GM19025 (cell line): ENCODE measurements at regions not wholly inside any gene's neighbourhood (a gene's known extent, or its start where the extent isn't known, plus 50 kb on each side); places are given as distances from the start of the nearest gene placed in this dataset.
"Not testable (repeated sequence)": the region's sequence is repeated elsewhere in the genome, so short reads cannot be mapped to it uniquely, and the experiment has no call there.

ENCODE experiments used
- ATAC-seq: cut with Tn5 transposase; IDR thresholded peaks from one replicate; pipeline ENCODE4 v1.9.1; 2021; ENCODE audit warnings: mild to moderate bottlenecking, low read depth, moderate library complexity; ENCODE audit not compliant: unreplicated experiment

DNA sequence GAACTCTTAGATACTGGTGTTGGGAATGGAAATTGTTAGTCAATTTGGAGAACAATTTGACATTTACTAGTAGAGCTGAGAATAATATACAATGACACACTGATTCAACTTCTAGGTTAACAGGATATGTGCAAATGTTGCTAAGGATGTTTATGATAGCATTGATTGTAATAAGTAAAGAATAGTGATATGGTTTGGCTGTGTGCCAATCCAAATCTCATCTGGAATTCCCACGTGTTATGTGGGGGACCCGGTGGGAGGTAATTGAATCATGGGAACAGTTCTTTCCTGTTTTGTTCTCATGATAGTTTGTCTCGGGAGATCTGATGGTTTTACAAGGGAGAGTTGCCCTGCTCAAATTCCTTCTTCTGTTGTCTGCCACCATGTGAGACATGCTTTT, 302.4 kb upstream of the TMPRSS15 start:
- ATAC-seq, result no peak

GRCh38 chr21:18711662-18712061, 308.1 kb upstream of the TMPRSS15 start:
- no peak for ATAC-seq

DNA sequence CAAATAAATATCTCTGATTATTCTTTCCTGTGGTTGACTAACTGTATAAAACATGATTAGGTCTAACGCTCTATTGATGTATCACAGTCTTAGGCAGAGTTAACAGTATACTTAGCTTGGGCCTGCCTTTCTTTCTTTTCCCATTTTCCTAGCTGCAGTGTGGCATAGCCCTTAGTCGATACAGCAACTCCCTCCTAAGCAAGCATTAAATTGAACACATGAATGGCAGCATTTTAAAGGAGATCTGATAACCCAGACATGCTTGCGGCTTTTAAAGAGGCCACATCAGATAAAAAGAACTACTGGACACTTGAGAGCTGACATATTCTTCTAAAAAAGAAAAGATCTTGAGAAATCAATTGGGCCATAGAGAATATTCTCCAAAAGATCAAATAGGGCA, 312.0 kb upstream of the TMPRSS15 start:
- ATAC-seq, result no peak

DNA sequence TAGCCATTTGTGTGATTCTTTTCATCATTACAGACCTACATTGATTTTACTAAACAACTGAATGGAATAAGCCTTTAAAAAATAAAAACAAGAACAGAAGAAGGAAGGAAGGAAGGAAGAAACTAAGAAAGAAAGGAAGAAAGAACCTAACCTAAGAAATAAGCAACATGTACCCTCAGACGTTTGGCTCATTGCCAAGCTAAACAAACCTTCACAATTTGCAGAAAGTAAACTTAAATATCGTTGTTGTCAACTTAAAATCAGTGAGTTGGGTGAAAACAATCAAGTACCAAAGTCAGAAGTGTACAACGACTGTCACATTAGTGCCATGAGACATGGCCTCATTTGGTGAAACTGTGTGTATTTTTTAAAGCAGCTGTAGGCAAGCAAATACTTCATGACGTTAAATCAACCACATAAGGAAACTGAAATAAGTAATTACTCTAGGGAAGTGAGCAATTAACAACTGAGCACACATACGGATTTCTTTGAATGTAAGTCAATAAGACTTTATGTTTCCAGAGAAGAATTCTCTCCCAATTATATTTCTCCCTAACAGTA, 313.1 kb upstream of the TMPRSS15 start:
- no peak for ATAC-seq

GRCh38 chr21:18722193-18722592, 318.6 kb upstream of the TMPRSS15 start:
- ATAC-seq, result no peak

DNA sequence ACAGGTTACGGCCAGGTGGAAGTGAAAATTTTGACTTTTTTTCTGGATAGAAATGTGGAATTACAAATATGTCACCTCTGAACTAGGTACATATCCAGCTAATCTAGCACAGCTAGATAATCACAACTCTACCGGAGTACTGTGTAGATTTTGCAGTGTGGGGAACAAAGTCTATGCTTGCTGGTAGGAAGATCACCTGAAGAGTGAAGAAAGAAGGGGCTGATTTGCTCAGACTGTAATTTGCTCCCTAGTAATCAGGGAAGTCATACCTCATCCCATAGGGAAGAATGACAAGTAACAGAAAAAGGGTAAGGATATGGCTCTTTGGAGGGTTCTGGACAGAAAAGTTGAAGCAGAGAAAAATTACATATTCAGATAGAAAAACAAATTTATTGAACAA, 319.6 kb upstream of the TMPRSS15 start:
- ATAC-seq, result no peak

- no peak for ATAC-seq
These were observed 322.1 kb upstream of the TMPRSS15 start for GRCh38 chr21:18725653-18726052.

DNA sequence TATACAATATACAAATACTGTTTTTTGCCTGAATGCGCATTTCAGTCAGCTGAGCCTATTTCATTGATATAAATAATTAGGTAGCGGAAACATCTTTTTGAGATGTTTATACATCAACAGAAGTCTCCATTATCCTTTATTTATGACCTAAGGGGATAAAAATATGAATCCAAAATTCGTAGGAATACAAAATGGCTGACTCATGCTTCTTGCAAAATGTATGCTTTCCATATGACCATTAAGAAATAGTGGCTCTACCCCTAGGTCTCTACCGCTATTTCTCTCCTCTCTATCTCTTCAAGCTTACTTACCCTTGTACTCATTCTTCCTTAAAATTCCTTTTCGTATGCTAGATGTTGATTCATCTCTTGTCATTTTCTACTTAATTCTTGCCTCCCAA, 338.4 kb upstream of the TMPRSS15 start:
- no peak for ATAC-seq

GRCh38 chr21:18743531-18743930, 339.9 kb upstream of the TMPRSS15 start:
- ATAC-seq, result no peak

- no peak for ATAC-seq
These were observed 341.3 kb upstream of the TMPRSS15 start for GRCh38 chr21:18744840-18745239.

GRCh38 chr21:18752894-18753293, 349.3 kb upstream of the TMPRSS15 start:
- not testable (repeated sequence) for ATAC-seq

GRCh38 chr21:18756272-18756671, 352.7 kb upstream of the TMPRSS15 start:
- ATAC-seq, result not testable (repeated sequence)

DNA sequence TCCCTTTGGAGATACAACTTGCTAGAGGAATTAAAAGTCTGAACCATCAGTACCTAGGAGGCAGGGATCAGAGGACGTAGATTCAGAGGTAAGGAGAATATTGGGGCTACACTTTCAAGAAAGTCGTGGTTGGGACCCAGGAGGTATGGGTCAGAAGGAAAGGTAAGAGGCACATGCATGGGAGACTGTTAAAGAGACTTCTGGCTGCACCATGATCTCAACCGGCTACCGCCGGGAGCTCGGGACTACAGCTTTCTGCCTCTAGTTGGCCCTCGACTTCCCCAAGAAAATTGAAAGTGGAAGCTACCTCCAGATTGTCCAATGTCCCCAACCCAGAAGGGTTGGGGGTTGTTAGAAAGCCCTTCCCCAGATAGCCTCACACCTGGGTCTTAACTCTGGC, 355.7 kb upstream of the TMPRSS15 start:
- ATAC-seq, result no peak

DNA sequence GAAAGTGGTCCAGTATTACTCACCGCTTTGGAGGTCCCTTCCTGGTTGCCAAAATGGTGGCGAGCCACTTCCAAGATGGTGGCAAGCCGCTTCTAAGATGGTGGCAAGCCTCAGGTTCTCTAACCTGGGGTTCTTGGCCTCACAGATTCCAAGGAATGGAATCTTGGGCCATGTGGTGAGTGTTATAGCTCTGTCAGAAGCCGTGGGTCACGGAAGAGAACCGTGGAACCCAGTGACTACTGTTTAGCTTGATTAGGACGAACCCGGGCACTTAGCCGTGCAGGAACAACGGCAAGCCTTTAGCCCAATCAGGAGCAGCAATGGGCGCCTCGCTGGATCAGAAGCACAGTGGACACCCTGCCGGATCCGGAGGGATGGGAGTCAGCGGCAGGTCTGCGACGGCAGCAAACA, 356.2 kb upstream of the TMPRSS15 start:
- no peak for ATAC-seq

- no peak for ATAC-seq
These were observed 356.7 kb upstream of the TMPRSS15 start for GRCh38 chr21:18760247-18760646.

GRCh38 chr21:18764720-18765119, 361.1 kb upstream of the TMPRSS15 start:
- ATAC-seq, result no peak

DNA sequence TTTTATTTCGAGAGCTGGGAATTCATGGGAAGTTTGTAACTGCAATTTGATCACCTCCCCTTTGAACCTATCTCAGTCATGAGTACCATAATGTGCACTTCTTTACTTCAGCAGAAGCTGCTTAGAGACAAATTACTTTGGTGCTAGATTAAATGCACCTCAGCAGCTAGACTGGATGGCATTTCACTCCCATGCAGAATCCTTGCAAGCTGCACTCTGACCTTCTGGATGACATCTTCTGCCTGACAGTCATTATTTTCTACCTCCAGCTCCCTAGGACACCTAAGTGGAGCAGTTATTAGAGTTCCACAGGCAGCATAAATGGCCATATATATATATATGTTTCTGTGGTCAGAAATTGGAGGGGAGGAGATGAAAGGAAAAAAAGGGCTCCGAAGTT, 366.0 kb upstream of the TMPRSS15 start:
- ATAC-seq, result no peak

DNA sequence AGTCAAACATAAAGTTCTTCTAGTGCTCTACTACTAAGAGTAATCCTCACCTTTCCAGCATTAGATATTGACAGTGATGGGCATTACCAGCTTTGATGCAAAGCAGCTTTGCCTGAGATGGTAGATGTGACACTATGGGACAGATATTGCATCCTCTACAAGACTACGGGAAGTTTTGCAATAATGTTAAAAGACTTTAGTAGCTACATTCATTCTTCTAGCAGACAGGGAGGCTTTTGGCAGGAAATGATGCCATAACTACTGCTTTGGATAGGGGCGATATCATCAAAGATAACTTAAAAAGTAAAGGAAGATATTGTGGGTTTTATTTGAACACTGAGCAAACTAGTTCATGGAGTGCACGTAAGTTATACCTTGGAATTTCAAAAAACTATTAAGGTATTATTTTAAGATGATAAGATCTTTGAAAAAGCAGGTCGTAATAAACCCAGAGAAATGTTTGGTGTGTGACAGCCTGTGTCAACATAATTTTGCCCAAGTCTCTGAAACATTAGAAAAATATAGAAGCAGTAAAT, 368.3 kb upstream of the TMPRSS15 start:
- ATAC-seq, result no peak

DNA sequence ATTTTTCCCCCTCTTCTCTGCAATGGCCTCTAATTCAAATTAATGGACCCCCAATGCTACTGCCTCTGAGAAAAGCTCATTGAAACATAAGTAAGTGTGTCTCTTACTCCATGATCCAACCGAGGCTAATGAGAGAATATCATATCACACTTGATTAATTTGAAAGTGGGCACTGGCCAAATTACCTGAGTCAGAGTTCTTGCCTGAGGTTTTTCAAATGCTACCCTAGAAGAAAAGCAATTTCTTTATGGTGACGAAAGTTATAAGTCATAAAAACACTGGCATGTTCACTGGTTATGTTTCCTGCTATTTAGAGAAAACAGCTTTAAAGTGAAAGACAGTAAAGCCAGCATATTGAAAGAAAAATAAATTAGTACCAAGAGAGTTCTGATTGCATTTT, 368.8 kb upstream of the TMPRSS15 start:
- no peak for ATAC-seq

DNA sequence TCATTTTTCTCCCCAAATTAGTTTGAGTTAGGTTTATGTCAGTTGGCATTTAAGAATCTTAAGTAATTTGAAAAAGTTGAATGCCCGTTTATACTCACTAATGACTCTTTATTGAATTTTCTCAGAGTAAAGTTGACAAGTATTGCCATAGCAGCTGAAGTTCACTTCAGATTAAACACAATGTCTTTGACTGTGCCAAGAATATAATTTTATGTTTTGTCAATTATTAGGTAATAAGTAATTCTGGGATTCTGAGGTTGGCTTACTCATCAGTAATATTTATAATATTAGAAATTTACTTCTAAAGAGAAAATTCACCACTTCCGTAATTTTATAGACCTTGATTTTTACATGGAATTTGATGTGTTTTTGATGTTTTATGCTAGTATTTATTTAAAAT, 369.3 kb upstream of the TMPRSS15 start:
- ATAC-seq, result no peak

GRCh38 chr21:18776936-18777335, 373.4 kb upstream of the TMPRSS15 start:
- no peak for ATAC-seq

DNA sequence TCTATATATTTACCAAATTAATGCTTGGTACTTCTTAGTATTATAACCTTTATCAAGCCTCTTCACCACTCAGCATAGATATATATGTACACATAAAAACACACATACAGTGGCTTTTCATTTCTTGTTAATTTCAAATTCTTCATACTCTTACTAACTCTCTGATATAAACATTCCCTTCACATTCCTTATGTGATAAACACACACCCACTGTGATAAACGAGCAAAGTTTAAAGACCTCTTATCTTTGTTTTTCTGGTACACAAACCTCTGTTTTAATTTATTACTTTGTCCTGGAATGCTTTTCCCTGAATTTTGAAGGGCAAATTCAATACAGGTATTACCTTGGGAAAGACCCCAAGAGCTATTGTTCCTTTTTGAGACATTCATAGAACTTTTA, 379.1 kb upstream of the TMPRSS15 start:
- no peak for ATAC-seq

- no peak for ATAC-seq
These were observed 397.9 kb upstream of the TMPRSS15 start for GRCh38 chr21:18801468-18801867.
